Vagina (tissue), 2 donors: ENCODE measurements at regions not wholly inside any gene's neighbourhood (a gene's known extent, or its start where the extent isn't known, plus 50 kb on each side); places are given as distances from the start of the nearest gene placed in this dataset. TPM values are rescaled to one million over a fixed set of nuclear protein-coding genes. Genes with fewer than 3 reads are reported as not detected.

Experiments used
- DNase-seq, 2 donors: peaks; one replicate each; pipeline ENCODE4 v3.0.0-alpha.2; 2017; ENCODE audit errors: extremely low spot score in 2 of 2
- H3K27ac ChIP-seq: fragments of 200-600 bp; sonication (generic); one replicate; pipeline ENCODE4 v1.5.1; 2019
- H3K27me3 ChIP-seq: fragments of 200-600 bp; sonication (generic); one replicate; pipeline ENCODE4 v1.5.1; 2019
- H3K36me3 ChIP-seq, 2 donors: fragments of 200-600 bp; sonication (generic); one replicate each; pipeline ENCODE4 v1.5.1; 2017 to 2019
- H3K4me1 ChIP-seq: fragments of 200-600 bp; sonication (generic); one replicate; pipeline ENCODE4 v1.5.1; 2019
- H3K4me3 ChIP-seq, 2 donors: fragments of 200-600 bp; sonication (generic); 1 replicate in 1 of 2; 2 replicates in 1 of 2; pipeline ENCODE4 v1.5.1; 2016 to 2019
- H3K9me3 ChIP-seq: fragments of 200-600 bp; sonication (generic); one replicate; pipeline ENCODE4 v1.5.1; 2019
- CTCF ChIP-seq, 3 experiments: fragments of 450-650 bp in 2 of 3; fragments of 200-600 bp in 1 of 3; sonication (generic) in 1 of 3; IDR thresholded peaks; one replicate each; pipeline ENCODE4 v1.5.1; 2017 to 2019; ENCODE audit warnings: antibody characterized with exemption in 3 of 3, mild to moderate bottlenecking in 2 of 3, moderate library complexity in 2 of 3
- POLR2AphosphoS5 ChIP-seq, 2 donors: sonication (generic); formaldehyde crosslinking; IDR thresholded peaks; one replicate each; pipeline ENCODE4 v1.9.0; 2017; ENCODE audit warnings: antibody characterized with exemption in 2 of 2, mild to moderate bottlenecking in 2 of 2, low read depth in 1 of 2; ENCODE audit not compliant: insufficient read depth in 1 of 2
- intact Hi-C: fragments of 100-400 bp; cut with DNase I; formaldehyde crosslinking; loops from one replicate; pipeline ENCODE4 v1.15.1; 2023
- small RNA-seq: library from RNA; depleted of rRNA; stranded (forward); fragments of <200 nt; gene quantifications from one replicate; pipeline ENCODE3, GENCODE V24; 2016

GRCh38 chr4:117971403-117971802, 62.9 kb upstream of the NDST3 start:
- no peak for TF ChIP-seq CTCF (IDR thresholded peaks at IDR 0.05)
- DNase-seq: no peak
- intact Hi-C loops: no loop called here

GRCh38 chr4:117983541-117984365, 50.5 kb upstream of the NDST3 start:
- TF ChIP-seq POLR2AphosphoS5 (IDR thresholded peaks at IDR 0.05; ENCODE audit: insufficient read depth in 1 of 2, low read depth in 1 of 2): no peak
- Histone ChIP-seq H3K4me1 (no peaks in the 10 kb centered on the region), H3K9me3 (no peaks in the 10 kb centered on the region), H3K36me3 (no peaks in the 10 kb centered on the region), H3K27ac (no peak overlapping the region), H3K27me3 (no peaks in the 10 kb centered on the region), H3K4me3 (no peak overlapping the region)
- DNase-seq: no peak
- intact Hi-C loops: no loop called here

More at GRCh38 chr4:117971403-117971802, 62.9 kb upstream of the NDST3 start:
- H3K4me1 ChIP-seq: no peaks in the 10 kb centered on the region
- no peaks in the 10 kb centered on the region for H3K36me3 ChIP-seq
- no peak overlapping the region for H3K27ac ChIP-seq
- no peaks in the 10 kb centered on the region for H3K9me3 ChIP-seq
- no peaks in the 10 kb centered on the region for H3K27me3 ChIP-seq
- H3K4me3 ChIP-seq: no peak overlapping the region

- H3K4me1 ChIP-seq: no peaks in the 10 kb centered on the region
- DNase-seq: no peak
- no peak overlapping the region for H3K27ac ChIP-seq
- intact Hi-C loops: no loop called here
- no peak for TF ChIP-seq CTCF (IDR thresholded peaks at IDR 0.05)
- no peak for TF ChIP-seq POLR2AphosphoS5 (IDR thresholded peaks at IDR 0.05; ENCODE audit: insufficient read depth in 1 of 2, low read depth in 1 of 2)
- no peaks in the 10 kb centered on the region for H3K36me3 ChIP-seq
- no peaks in the 10 kb centered on the region for H3K27me3 ChIP-seq
- H3K4me3 ChIP-seq: no peak overlapping the region
- no peaks in the 10 kb centered on the region for H3K9me3 ChIP-seq
Observed at GRCh38 chr4:117984366-117984680, 50.0 kb upstream of the NDST3 start.

Small RNA genes in the stretch of these regions (small RNA-seq; reads per million reads assigned to genes)
- gene AC107399.1: not detected
